ENCODE measurements at regions not wholly inside any gene's neighbourhood (a gene's known extent, or its start where the extent isn't known, plus 50 kb on each side); places are given as distances from the start of the nearest gene placed in this dataset.

DNA sequence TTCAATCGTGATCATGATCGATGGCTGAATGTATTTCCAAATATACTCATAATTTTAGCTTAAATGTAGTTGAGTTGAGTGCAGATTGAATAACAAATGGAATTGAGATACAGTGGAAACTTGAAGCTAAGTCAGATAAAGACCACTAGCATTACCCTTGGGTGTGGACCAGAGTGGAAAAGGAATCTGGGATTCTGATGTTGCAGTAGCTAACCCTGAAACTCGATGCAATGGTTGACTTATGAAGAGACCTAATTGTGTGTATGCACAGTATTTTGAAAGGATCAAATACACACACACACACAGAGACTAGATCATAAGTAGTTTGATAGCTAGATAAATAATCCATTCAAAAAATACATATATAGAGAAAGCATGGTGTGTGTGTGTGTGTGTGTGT lies 135.8 kb downstream of the RXFP2 start:
- no peak for TF ChIP-seq POLR2A (IDR thresholded peaks at IDR 0.05; ENCODE audit: low read depth, low read length)
- no peak for TF ChIP-seq TAF1 (IDR thresholded peaks at IDR 0.05; ENCODE audit: low read depth, low read length)
- no peak for TF ChIP-seq SPI1 (IDR thresholded peaks at IDR 0.05; ENCODE audit: low read depth, low read length)
- no peak for TF ChIP-seq POLR2AphosphoS5 (IDR thresholded peaks at IDR 0.05; ENCODE audit: low read depth, low read length)
- no peak for TF ChIP-seq POU2F2 (IDR thresholded peaks at IDR 0.05; ENCODE audit: low read depth, low read length)
- TF ChIP-seq PAX5 (IDR thresholded peaks at IDR 0.05; ENCODE audit: insufficient read depth, low read length, severe bottlenecking), result no peak
